GM12872 (cell line): ENCODE measurements at regions not wholly inside any gene's neighbourhood (a gene's known extent, or its start where the extent isn't known, plus 50 kb on each side); places are given as distances from the start of the nearest gene placed in this dataset.
A peak's percentile ranks its signal among the peaks of the same experiment; 100 is the strongest.

ENCODE experiments used
- CTCF ChIP-seq: IDR thresholded peaks from 3 replicates; pipeline ENCODE4 v1.5.1; 2011; ENCODE audit warnings: low read depth, mild to moderate bottlenecking, low read length, moderate library complexity; ENCODE audit not compliant: insufficient read depth

GRCh38 chrX:30504309-30504708, 73.3 kb downstream of the TASL start:
- no peak; the same call in 2 of the 3 replicates for TF ChIP-seq CTCF

- TF ChIP-seq CTCF = no peak
These were observed 82.1 kb downstream of the TASL start for GRCh38 chrX:30495468-30495867.

- 0 out of 3 replicates have a peak, but pooled peaks have one; percentile 8 for TF ChIP-seq CTCF
These were observed 84.2 kb downstream of the TASL start for GRCh38 chrX:30493348-30493747.

GRCh38 chrX:30489323-30489722, 88.2 kb downstream of the TASL start:
- TF ChIP-seq CTCF = 0 out of 3 replicates have a peak, but pooled peaks have one; percentile 9

- peak; percentile 25; the same call in 1 of the 3 replicates for TF ChIP-seq CTCF
These were observed 89.5 kb downstream of the TASL start for GRCh38 chrX:30488092-30488491.

GRCh38 chrX:30483996-30484395, 93.6 kb downstream of the TASL start:
- TF ChIP-seq CTCF = no peak

- no peak for TF ChIP-seq CTCF
These were observed 109.1 kb downstream of the TASL start for GRCh38 chrX:30468471-30468870.
